GM11168 (cell line): ENCODE measurements at regions not wholly inside any gene's neighbourhood (a gene's known extent, or its start where the extent isn't known, plus 50 kb on each side); places are given as distances from the start of the nearest gene placed in this dataset.

Experiments used
- in situ Hi-C: fragments of 300-500 bp; cut with MboI; formaldehyde crosslinking; loops from one replicate; pipeline ENCODE4 v1.12.0; 2022; ENCODE audit warnings: low sequenced_read_pairs; ENCODE audit not compliant: unreplicated experiment

DNA sequence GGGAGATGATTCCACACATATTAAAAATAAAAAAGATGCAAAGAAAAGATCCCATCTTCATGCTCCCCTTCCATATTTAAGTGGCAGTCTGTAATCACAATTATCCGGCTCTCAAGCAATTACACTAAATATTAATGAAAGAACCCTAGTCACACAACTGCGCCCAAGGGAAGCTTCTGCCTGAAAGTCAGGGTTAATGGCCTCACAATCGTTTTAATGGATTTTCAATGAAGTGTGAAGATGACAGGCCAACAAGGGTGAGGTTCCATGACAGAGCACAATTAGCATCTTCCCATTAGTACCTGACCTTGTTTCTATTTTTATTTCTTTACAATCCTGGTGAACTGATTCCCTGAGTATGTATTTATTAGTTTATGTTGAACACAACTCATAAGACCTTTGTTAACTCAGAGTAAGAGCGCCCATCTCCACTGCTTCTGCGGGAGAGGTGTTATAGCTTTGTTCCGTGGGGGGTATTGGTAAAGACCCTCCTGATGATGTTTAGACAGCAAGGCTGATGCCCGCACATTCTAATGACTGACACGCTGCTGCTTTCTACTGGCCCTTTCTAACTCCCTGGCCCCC, 80.9 kb downstream of the IER5 start:
- in situ Hi-C loops, result loop anchor here (5.0 kb wide), 1 partner anchor 87 kb away; no protein-coding TSS in a partner anchor

GRCh38 chr1:181170194-181170593, 81.7 kb downstream of the IER5 start:
- in situ Hi-C loops, result no loop called here

DNA sequence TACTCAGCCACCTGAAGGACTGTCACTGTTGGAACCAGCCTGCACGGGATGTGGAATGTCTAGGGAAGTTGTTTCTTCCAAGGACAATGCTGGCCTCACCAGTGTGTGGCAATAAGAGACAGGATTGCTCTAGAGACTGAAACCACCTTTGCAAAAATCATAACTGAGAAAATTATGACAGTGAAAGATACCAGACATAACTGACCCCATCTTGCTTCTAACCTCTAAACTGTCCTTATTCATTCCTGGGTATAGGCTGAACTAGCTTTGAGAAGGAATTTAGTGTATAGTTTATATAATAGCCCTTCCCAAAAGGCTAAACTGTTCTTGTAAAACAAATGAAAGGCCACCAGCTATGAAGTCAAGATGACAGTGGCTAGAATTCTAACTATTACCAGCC, 83.6 kb downstream of the IER5 start:
- in situ Hi-C loops, result no loop called here

DNA sequence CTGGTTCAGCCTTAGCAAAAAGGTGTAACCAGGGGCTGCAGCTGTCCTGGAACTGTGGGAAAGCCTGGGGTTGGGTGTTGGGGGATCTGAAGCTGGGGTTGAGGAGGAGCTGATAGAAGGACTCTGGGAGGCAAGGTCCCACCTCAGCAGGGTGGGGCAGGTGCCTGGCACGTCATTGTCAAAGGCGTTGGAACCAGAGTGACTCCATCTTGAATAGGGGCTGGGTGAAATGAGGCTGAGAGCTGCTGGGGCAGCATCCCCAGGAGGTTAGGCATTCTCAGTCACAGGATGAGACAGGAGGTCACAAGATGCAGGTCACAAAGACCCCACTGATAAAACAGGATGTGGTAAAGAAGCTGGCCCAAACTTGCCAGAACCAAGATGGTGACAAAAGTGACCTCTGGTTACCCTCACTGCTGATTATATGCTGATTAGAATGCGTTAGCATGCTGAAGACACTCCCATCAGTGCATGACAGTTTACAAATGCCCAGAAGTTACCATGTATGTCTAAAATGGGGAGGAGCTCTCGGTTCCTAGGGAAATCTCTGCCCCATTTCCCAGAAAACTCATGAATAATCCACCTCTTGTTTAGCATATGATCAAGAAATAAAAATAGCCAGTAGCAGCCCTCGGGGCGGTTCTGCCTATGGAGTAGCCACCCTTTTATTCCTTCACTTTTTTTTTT, 85.4 kb downstream of the IER5 start:
- in situ Hi-C loops, result no loop called here

DNA sequence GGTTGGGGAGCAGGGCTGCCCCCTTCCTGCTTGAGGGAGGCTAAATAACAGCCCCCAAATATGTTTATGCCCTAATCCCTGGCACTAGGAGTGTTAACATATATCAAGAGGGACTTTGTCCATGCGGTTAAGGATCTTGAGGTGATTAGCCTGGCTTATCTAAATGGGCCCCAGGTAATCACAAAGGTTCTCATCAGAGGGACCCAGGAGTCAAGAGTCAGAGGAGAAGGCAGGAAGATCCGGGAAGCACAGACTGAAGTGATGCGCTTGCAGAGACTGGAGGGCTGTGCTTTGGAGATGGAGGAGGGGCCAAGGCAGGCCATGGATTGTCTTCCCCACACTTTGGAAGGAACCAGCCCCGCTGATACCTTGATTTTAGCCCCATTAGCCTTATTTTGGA, 86.4 kb downstream of the IER5 start:
- in situ Hi-C loops, result no loop called here

DNA sequence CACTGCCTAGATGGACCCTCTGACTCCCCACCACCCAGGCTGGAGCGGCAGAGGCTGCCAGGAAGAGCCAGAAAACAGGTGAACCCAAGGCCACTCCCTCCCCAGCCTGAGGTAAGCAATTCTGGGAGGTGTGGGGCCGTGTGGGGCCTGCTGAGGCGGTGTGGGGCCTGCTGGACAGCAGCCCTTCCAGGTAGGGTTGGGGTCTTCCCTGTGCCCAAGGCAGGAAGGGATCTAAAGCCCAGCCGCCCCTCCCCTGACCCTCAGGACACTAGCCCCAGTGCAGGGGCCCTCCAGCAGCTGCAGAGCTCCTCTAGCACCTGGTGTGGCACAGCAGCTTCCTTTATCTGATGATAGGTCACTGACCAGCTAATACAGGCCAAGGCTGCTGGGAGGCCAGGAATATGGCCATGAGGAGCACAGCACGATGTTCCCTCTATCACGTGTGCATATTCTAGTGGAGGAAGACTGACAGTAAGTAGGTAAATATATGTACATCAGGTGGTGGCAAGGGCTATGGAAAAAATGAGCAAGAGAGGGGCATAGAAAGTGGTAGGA, 86.9 kb downstream of the IER5 start:
- in situ Hi-C loops, result no loop called here

- in situ Hi-C loops, result no loop called here
Measured at GRCh38 chr1:181175955-181176354, 87.5 kb downstream of the IER5 start.

DNA sequence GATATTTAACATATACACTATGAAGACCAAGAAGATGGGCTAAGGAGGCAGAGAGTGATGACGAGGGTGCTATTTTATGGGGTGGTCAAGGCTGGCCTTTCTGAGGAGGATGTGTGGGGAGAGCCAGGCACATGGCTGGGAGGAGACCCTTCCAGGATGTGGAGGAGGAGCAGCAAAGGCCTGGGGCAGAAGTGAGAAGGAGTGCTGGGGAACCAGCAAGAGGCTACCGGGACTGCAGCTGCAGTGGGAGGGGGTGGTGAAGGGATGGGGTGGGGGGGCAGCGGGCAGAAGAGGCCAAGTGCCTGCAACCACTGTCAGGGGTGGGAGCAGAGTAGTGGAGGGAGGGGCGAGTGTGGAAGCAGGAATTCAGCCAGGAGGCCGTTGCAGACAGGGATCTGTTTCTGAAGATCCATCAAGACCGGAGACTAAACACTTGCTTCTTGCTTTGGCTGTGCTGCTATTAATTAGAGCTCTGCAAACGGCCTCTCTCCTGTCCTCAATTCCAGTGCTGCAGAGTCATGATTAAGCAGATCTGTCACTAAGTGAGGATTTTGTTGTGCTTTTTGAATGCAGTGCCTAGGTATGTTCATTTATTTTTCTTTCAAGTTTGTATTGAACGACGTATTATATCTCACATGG, 89.9 kb downstream of the IER5 start:
- in situ Hi-C loops, result no loop called here

DNA sequence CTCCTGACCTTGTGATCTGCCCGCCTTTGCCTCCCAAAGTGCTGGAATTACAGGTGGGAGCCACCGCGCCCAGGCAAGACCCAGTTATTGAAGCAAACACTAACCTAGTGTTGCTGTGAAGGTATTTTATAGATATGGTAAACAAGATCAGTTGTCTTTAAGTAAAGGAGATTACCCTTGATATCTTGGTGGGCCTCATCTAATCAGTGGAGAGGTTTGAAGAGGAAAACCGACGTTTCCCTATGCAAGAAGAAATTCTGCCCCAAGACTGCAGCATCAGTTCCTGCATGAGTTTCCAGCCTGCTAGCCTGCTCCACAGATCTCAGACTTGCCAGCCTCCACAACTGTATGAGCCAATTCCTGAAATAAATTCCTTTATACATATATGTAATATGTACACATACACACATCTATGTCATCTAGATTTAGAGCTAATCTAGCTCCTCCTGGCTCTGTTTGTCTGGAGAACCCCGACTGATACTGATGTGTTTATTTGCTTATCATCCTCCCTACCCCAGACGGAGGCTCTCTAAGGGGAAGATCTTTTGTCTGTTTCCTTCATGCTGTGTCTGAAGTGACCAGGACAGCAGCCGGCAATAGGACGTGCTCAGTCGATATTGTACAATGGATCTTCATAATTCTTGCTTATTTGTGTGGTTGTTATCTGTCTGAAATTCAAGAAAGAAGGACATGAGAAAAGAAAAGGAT, 90.9 kb downstream of the IER5 start:
- in situ Hi-C loops, result no loop called here

DNA sequence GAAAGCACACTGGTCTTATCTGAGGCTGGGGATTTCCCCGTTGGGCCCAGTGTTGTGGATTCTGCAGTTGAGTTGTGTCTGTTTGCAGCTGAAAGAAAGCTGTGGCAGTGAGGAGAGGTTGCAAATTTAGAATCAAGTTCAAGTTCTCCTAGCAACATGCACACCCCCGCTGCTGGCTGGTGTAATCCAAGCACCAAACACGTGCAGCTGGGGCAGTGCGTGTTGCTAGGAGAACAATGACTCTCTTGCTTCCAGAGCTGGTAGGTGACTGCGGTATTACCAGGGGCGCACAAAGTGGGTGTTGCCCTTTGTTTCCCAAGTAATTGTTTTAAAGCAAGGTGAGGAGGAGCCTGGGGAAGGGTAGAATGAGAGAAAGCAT, 91.5 kb downstream of the IER5 start:
- in situ Hi-C loops, result no loop called here

DNA sequence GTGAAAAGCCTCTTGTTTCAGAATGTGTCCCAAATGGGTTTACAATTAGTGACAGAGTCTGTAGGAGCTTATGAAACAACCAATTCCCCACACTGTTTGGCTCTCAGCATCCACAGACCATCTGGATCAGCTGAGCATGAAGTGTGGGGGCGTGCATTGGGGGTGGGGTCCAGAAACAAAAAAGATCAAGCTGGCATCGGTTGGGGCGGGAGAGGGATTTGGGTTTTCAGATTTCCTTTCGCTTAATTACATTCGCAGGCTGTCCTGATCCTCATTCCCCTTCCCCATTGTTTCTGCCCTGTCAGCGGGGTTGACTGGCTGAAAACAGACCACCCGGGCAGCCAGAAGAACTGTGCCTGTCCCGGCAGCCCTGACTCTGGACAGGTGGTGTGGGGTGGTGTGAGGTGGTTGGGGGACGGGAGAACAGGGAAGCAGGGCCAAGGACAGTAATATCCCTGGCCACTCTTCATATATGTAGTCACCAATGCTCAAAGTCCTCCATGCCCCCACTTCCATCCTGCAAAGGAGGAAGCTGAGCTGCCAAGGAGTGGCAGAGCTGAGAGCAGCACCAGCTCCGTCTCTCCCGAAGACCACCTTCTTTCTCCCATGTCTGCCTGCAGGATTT, 92.0 kb downstream of the IER5 start:
- in situ Hi-C loops, result no loop called here

DNA sequence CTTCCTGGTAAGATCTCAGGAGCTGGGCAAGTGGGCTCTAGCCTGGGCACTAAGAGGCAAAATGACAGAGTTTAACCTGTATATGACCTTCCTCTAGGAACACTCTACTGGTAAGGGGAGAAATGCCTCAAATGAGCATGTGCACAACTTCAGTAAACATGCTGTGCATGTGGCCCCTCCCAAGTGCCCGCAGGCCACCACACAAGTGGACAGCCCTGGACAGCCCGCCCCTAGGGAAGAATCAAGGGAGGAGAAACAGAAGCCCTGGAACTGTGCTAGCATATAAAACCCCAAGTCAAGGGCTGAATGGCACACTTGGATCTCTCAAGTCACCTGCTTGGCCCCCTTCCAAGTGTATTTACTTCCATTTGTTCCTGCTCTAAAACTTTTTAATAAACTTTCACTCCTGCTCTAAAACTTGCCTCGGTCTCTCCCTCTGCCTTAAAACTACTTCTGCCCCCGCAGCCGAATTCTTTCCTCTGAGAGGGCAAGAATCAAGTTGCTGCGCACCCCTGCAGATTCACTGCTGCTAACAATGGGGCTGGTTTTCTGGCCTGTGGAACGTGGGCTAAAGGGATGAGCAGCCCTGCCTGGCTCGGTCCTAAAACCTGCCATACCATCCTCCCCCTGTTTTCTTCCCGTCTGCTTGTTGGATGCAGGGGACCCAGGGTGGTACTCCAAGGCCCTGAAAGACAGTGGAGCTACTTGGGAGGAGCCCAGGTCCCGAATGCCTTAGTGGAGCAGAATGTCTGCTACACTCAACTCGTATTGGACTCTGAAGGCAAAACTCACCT, 93.5 kb downstream of the IER5 start:
- in situ Hi-C loops, result no loop called here

DNA sequence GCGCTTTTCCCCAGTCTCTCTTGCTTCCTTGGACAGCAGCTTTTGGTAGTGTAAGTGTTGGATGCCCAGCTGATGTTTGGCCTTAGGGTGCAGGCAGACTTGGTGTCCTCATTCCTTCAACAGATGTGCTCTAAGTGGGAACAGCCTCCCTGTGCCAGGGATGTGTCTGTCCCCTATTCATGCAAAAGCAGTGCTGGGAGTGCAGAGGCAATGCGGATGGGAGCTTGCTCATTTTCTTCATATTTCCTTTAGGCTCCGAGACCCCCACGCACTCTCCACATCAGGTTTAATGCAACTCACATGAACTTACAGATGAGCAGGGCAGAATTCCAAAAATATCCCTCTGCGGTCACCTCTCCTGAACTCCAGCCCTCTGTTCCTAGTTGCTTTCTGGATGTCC, 96.1 kb downstream of the IER5 start:
- in situ Hi-C loops, result loop anchor here (5.0 kb wide), 1 partner anchor 238 kb away; no protein-coding TSS in a partner anchor

- in situ Hi-C loops, result loop anchor here (5.0 kb wide), 1 partner anchor 237 kb away; no protein-coding TSS in a partner anchor
Measured at GRCh38 chr1:181185461-181185860, 97.0 kb downstream of the IER5 start.

DNA sequence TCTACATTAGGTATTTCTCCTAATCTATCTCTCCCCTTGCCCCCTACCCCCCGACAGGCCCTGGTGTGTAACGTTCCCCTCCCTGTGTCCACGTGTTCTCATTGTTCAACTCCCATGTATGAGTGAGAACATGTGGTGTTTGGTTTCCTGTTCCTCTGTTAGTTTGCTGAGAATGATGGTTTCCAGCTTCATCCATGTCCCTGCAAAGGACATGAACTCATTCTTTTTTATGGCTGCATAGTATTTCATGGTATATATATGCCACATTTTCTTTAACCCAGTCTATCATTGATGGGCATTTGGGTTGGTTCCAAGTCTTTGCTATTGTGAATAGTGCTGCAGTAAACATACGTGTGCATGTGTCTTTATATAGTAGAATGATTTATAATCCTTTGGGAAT, 97.6 kb downstream of the IER5 start:
- in situ Hi-C loops, result loop anchor here (5.0 kb wide), 1 partner anchor 236 kb away; no protein-coding TSS in a partner anchor

GRCh38 chr1:181187337-181188126, 99.0 kb downstream of the IER5 start:
- in situ Hi-C loops, result loop anchor here (5.0 kb wide), 1 partner anchor 235 kb away; no protein-coding TSS in a partner anchor

DNA sequence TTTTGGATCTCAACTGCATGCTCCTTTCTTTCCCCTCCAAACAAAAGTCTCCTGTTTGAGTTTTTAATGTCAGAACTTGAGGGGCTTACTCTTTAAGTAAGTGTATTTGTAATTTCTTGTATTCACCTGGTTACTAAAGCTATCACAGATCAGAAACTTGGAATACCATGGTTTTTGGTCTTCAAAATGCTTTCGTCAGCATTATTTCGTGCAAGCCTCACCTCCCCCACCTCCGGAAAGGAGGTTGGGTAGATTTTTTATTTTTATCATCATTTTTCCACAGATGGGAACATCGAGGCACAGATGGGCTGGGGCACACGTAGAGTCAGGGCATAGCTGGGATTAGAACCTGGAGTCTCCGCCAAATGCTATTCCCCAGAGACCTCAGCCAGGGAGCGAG, 100.7 kb downstream of the IER5 start:
- in situ Hi-C loops, result loop anchor here (5.0 kb wide), 1 partner anchor 233 kb away; no protein-coding TSS in a partner anchor

DNA sequence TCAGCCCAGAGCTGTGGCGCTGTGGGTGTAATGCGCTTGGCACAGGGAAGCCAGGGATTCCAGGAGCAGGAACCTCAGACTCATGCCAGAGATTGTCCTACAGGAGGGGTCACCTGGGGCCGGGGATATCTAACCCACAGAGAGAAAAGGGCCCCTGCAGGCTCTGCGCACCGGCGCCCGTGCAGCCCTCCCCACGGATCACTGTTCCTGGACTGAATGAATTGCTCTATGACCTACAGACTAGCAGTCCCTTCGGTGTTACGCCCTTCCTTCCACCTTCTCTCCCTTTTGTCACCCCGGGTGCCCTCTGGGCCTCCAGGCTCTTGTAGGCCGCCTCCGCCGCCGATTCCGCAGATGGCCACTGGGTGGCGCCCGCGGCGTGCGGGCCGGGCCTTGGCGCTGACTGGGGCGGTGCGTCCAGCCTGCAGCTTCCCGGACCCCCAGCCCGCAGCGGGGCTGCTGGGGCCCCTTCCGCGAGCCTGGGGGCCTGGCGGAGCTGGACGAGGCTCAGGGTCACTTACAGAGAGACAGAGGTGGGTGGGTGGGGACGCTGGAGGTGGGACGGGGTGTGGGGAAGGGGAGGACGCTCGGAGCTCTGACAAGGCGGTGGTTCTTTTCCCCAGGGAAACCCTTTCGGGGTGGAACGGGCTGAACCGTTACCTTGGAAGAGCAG, 101.3 kb downstream of the IER5 start:
- in situ Hi-C loops, result loop anchor here (5.0 kb wide), 1 partner anchor 232 kb away; no protein-coding TSS in a partner anchor
